GM12878 (cell line): ENCODE measurements at regions not wholly inside any gene's neighbourhood (a gene's known extent, or its start where the extent isn't known, plus 50 kb on each side); places are given as distances from the start of the nearest gene placed in this dataset.

Experiments
- ATAC-seq: fragments of 200-7000 bp; cut with Tn5 transposase; 3 replicates; pipeline ENCODE4 v1.9.1; 2020; ENCODE audit warnings: mild to moderate bottlenecking, moderate library complexity
- BruUV-seq: library from RNA; stranded (reverse); fragments of 400-500 nt; replicated peaks from 2 replicates; lab custom pipeline; 2021; lab: Mats Ljungman, UMichigan
- CTCF ChIA-PET: fragments of 300-600 bp; sonication (Branson Sonifier 250); formaldehyde crosslinking; extraction: SDS; loops from one replicate; lab custom pipeline; 2021; ENCODE audit warnings: inconsistent platforms; lab: Yijun Ruan, JAX
- POLR2A ChIA-PET: fragments of 350-600 bp; formaldehyde crosslinking; extraction: SDS; loops from one replicate; lab custom pipeline; 2021; ENCODE audit warnings: inconsistent platforms; lab: Charles Lee
- RAD21 ChIA-PET: fragments of 300-600 bp; sonication (Branson Sonifier 250); formaldehyde crosslinking; loops from one replicate; lab custom pipeline; 2023; ENCODE audit warnings: antibody characterized with exemption; ENCODE audit not compliant: unreplicated experiment; lab: Charles Lee
- SMC1A ChIA-PET: fragments of 300-600 bp; sonication (Branson Sonifier 250); formaldehyde crosslinking; loops from one replicate; lab custom pipeline; 2023; ENCODE audit not compliant: unreplicated experiment, uncharacterized antibody; lab: Charles Lee
- DNase-seq: peaks from one replicate; pipeline ENCODE4 v3.0.0-alpha.2; 2011; ENCODE audit warnings: low read depth, low spot score
- FAIRE-seq: peaks from 3 replicates; lab custom pipeline; 2011; peaks lifted over from hg19 to GRCh38; lab: Jason Lieb, UNC
- H2AFZ ChIP-seq: 2 replicates; pipeline ENCODE4 v1.6.0; 2011; ENCODE audit warnings: low read depth, low read length, control low read depth; ENCODE audit not compliant: control insufficient read depth
- H3K27ac ChIP-seq: 2 replicates; pipeline ENCODE4 v1.5.1; 2011; ENCODE audit warnings: control low read depth; ENCODE audit not compliant: control insufficient read depth, insufficient read depth
- H3K27me3 ChIP-seq, 2 experiments: replicated peaks in 1 of 2; 2 replicates each; pipeline versions ENCODE4 v1.6.0 to v1.6.1; 2011; ENCODE audit warnings: low read length in 1 of 2; ENCODE audit not compliant: control insufficient read depth in 2 of 2, insufficient read depth in 2 of 2
- H3K36me3 ChIP-seq, 2 experiments: 2 replicates each; pipeline ENCODE4 v1.5.1; 2011; ENCODE audit warnings: low read length in 1 of 2; ENCODE audit not compliant: control insufficient read depth in 2 of 2, insufficient read depth in 2 of 2
- H3K4me1 ChIP-seq: 2 replicates; pipeline ENCODE4 v1.6.1; 2011; ENCODE audit warnings: mild to moderate bottlenecking, low read length, moderate library complexity, mixed read lengths; ENCODE audit not compliant: control insufficient read depth, insufficient read depth
- H3K4me2 ChIP-seq: 2 replicates; pipeline ENCODE4 v1.6.0; 2011; ENCODE audit warnings: control low read depth; ENCODE audit not compliant: control insufficient read depth, insufficient read depth
- H3K4me3 ChIP-seq: fragments of 200-600 bp; sonication (generic); 2 replicates; pipeline ENCODE4 v1.5.1; 2016
- H3K79me2 ChIP-seq: 2 replicates; pipeline ENCODE4 v1.6.0; 2011; ENCODE audit warnings: low read length; ENCODE audit not compliant: control insufficient read depth, insufficient read depth
- H3K9ac ChIP-seq: 2 replicates; pipeline ENCODE4 v1.8.0; 2011; ENCODE audit warnings: low read length, control low read depth, mixed read lengths; ENCODE audit not compliant: control insufficient read depth, insufficient read depth
- H3K9me3 ChIP-seq: replicated peaks from 3 replicates; pipeline ENCODE4 v1.5.1; 2011; ENCODE audit warnings: mild to moderate bottlenecking, low read length; ENCODE audit not compliant: control insufficient read depth, insufficient read depth
- H4K20me1 ChIP-seq: 2 replicates; pipeline ENCODE4 v1.6.0; 2011; ENCODE audit not compliant: control insufficient read depth, insufficient read depth
- CHD4 ChIP-seq: fragments of 200-600 bp; sonication (generic); IDR thresholded peaks from 2 replicates; pipeline ENCODE4 v1.6.1; 2016; ENCODE audit warnings: mild to moderate bottlenecking
- FOXM1 ChIP-seq: IDR thresholded peaks from 2 replicates; pipeline ENCODE4 v1.6.1; 2012; ENCODE audit warnings: low read depth, mild to moderate bottlenecking, inconsistent platforms, low read length, moderate library complexity
- NBN ChIP-seq: fragments of 450-650 bp; IDR thresholded peaks from 2 replicates; pipeline ENCODE4 v1.6.1; 2016
- RBBP5 ChIP-seq: fragments of 200-600 bp; sonication (generic); conservative IDR thresholded peaks from 2 replicates; pipeline ENCODE4 v1.6.1; 2016
- ZBED1 ChIP-seq: IDR thresholded peaks from 2 replicates; pipeline ENCODE4 v1.6.1; 2016; ENCODE audit warnings: borderline replicate concordance
- whole genome bisulfite sequencing: methylation state at CpG from one replicate; pipeline ENCODE4 v1.1.6; 2016; ENCODE audit warnings: low lambda C conversion rate; ENCODE audit not compliant: insufficient replicate concordance, insufficient coverage; ENCODE audit errors: missing lambda C conversion rate; 5-methylcytosine and 5-hydroxymethylcytosine counted together
- in situ Hi-C: fragments of 300-500 bp; cut with MboI; formaldehyde crosslinking; loops from 9 replicates; pipeline ENCODE4 v1.14.3; 2018; ENCODE audit warnings: mixed read lengths
- intact Hi-C: fragments of 100-400 bp; cut with micrococcal nuclease; formaldehyde crosslinking; loops from one replicate; pipeline ENCODE4 v1.14.2; 2022; ENCODE audit not compliant: unreplicated experiment
- TF ChIP-seq, protein P1 (sequence below): IDR thresholded peaks from 2 replicates; pipeline ENCODE4 v1.6.1; 2012; ENCODE audit warnings: low read length, inconsistent platforms
- TF ChIP-seq, protein P2 (sequence below): fragments of 450-650 bp; IDR thresholded peaks from 2 replicates; pipeline ENCODE4 v1.6.1; 2017; ENCODE audit warnings: low read depth, mild to moderate bottlenecking, moderate library complexity
- TF ChIP-seq, protein P3 (sequence below): IDR thresholded peaks from 2 replicates; pipeline ENCODE4 v1.6.1; 2011; ENCODE audit warnings: low read depth, low read length, improper control_type of control experiment, borderline replicate concordance

DNA sequence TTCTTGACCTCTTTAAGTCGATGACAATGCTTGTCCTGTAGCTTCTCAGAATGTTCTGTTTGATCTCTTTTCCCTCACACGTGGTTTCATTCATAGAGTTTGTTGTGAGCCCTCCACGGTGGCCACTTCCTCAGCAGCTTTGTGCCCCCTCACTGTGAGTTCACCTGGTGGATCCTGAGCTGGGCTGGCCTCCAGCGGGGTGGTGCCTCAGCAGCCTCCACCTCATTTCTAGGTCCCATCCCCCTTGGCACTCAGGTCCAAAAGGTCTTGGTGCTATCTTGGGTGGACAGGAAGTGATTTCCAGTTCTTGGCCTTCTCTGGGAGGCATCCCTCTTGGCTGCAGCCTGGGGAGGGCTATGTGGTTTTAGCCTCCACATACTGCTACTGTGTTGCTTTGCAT lies 203.2 kb upstream of the WSCD1 start:
- RAD21 ChIA-PET, result no interaction called here
- SMC1A ChIA-PET, result no interaction called here
- intact Hi-C loops, result no loop called here
- TF ChIP-seq NBN (no peak), ZBED1 (no peak), CHD4 (no peak), FOXM1 (no peak), RBBP5 (no peak)
- TF ChIP-seq, protein P1, sequence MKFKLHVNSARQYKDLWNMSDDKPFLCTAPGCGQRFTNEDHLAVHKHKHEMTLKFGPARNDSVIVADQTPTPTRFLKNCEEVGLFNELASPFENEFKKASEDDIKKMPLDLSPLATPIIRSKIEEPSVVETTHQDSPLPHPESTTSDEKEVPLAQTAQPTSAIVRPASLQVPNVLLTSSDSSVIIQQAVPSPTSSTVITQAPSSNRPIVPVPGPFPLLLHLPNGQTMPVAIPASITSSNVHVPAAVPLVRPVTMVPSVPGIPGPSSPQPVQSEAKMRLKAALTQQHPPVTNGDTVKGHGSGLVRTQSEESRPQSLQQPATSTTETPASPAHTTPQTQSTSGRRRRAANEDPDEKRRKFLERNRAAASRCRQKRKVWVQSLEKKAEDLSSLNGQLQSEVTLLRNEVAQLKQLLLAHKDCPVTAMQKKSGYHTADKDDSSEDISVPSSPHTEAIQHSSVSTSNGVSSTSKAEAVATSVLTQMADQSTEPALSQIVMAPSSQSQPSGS, result no peak
- TF ChIP-seq, protein P2, sequence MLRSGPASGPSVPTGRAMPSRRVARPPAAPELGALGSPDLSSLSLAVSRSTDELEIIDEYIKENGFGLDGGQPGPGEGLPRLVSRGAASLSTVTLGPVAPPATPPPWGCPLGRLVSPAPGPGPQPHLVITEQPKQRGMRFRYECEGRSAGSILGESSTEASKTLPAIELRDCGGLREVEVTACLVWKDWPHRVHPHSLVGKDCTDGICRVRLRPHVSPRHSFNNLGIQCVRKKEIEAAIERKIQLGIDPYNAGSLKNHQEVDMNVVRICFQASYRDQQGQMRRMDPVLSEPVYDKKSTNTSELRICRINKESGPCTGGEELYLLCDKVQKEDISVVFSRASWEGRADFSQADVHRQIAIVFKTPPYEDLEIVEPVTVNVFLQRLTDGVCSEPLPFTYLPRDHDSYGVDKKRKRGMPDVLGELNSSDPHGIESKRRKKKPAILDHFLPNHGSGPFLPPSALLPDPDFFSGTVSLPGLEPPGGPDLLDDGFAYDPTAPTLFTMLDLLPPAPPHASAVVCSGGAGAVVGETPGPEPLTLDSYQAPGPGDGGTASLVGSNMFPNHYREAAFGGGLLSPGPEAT, result no peak
- TF ChIP-seq, protein P3, sequence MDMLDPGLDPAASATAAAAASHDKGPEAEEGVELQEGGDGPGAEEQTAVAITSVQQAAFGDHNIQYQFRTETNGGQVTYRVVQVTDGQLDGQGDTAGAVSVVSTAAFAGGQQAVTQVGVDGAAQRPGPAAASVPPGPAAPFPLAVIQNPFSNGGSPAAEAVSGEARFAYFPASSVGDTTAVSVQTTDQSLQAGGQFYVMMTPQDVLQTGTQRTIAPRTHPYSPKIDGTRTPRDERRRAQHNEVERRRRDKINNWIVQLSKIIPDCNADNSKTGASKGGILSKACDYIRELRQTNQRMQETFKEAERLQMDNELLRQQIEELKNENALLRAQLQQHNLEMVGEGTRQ, result no peak
- TF ChIP-seq, all 136 proteins: peak for 0
- WGBS, result 23% methylated on average over 4 of the region's 4 CpGs
- BruUV-seq, result no TSS peak
- ChIA-PET POLR2A (no interaction called here), CTCF (no interaction called here)
- Histone ChIP-seq H3K4me1 (no peaks in the 10 kb centered on the region), H2AFZ (no peak overlapping the region), H3K9ac (no peak overlapping the region), H3K36me3 (no peaks in the 10 kb centered on the region), H3K4me2 (no peak overlapping the region), H3K9me3 (no peaks in the 10 kb centered on the region), H3K27ac (no peak overlapping the region), H3K79me2 (no peaks in the 10 kb centered on the region), H3K4me3 (no peak overlapping the region), H4K20me1 (no peaks in the 10 kb centered on the region), H3K27me3 (no peaks in the 10 kb centered on the region)
- ATAC-seq, result no peak
- no peak for DNase-seq
- no peak for FAIRE-seq
- in situ Hi-C loops, result no loop called here
